ENCODE measurements at regions not wholly inside any gene's neighbourhood (a gene's known extent, or its start where the extent isn't known, plus 50 kb on each side); places are given as distances from the start of the nearest gene placed in this dataset.

- H3K4me2 ChIP-seq, result no peak overlapping the region
- H3K27me3 ChIP-seq, result peaks cover 0 to 9% (median 0%) of the 10 kb centered on the region in 11 experiments; a peak in 1 of 22 replicates
- no peak overlapping the region for H3K9ac ChIP-seq
- peaks cover 0 to under 1% (median 0%) of the 10 kb centered on the region in 11 experiments; a peak in 1 of 22 replicates for H4K20me1 ChIP-seq
- H3K9me3 ChIP-seq (replicated peaks in 1 of 11), result peaks cover 0 to 10% (median 5%) of the 10 kb centered on the region in 11 experiments; a peak in 7 of 22 replicates
- H3K4me1 ChIP-seq, result peaks cover 23 to 36% (median 28%) of the 10 kb centered on the region in 10 experiments
- no peak for TF ChIP-seq Cebpa-rat (IDR thresholded peaks at IDR 0.05)
- no peaks in the 10 kb centered on the region for H3K36me3 ChIP-seq
- H3K27ac ChIP-seq, result no peak overlapping the region
- no peak overlapping the region for H3K4me3 ChIP-seq
Observed at GRCh38 chr6:170084166-170084730, 206.6 kb downstream of the DLL1 start.

DNA sequence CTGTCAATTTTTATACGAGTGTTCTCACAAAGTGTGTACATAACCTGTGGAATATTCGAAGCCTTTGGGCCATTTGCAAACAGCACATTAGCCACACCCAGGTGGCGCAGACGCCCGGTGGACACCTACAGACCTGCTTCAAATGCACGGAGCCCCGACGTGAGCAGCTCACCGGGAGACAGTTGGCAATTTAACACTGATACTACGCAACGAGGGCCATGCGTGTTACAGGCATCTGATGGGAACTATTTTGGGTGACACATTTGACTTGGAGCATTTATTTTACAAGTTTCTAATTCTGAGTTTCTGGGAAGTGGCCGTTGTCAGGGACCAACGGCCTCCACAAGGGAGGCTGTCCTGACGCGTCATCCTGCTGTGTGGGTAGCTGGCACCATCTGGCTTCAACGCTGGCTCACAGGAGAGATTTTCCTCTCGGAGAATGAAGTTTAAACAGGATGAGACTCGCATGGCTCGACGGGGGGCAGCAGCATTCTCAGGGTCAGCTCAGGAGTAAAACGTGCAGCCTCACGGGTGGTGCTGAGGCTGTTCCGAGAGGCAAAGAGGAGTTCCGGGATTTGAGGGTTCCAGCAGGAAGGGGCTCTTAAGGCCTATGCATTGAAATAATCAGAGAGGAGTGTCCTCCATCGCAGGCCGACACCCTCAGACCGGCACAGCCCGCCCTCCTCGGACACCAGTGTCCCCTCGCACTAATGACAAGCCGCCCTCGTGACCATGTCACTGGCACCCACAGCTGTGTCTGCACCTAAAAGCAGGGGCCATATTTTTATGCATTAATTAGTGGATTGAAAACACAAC, 207.4 kb downstream of the DLL1 start:
- H3K4me2 ChIP-seq, result peak overlapping the region in 4 of 11 experiments; percentile 23 to 44 (median 36); a peak in 4 of 22 replicates
- H3K36me3 ChIP-seq, result no peaks in the 10 kb centered on the region
- peaks cover 0 to 15% (median 8%) of the 10 kb centered on the region in 11 experiments; a peak in 7 of 22 replicates for H3K9me3 ChIP-seq (replicated peaks in 1 of 11)
- peaks cover 0 to 9% (median 0%) of the 10 kb centered on the region in 11 experiments; a peak in 1 of 22 replicates for H3K27me3 ChIP-seq
- no peak overlapping the region for H3K27ac ChIP-seq
- H3K4me3 ChIP-seq, result no peak overlapping the region
- peaks cover 15 to 28% (median 20%) of the 10 kb centered on the region in 10 experiments for H3K4me1 ChIP-seq
- no peaks in the 10 kb centered on the region for H4K20me1 ChIP-seq
- no peak overlapping the region for H3K9ac ChIP-seq
- TF ChIP-seq Cebpa-rat (IDR thresholded peaks at IDR 0.05), result no peak

DNA sequence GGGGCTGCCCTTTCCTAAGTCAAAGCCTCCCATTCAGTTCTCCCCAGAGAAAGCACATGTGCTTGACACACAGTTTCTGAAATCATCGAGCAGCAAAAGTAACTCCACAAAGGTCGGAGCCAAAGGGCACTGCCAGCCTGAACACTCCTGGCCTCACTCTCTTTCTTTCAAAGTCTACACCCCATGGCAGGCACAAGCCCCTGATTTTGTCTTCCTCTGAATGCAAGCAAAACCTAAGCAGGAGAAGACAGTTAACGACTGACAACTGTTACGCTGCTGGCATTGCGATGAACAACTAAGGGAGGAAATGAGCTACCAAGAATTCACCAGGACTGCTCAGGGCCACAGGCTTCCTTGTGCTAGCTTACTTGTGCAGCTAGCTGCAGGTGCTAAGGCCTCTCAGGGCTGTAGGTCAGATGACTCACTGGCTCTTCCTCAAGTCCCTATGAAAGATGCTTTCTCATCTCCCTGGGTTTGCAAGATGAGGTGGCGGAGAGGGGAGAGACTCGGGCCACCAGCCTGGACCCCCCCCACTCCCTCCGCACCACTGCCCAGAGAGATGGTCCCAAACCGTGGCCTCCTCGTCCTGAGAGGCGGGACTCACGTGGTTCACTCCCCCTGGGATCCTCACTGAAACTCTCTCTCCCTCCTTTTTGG, 208.2 kb downstream of the DLL1 start:
- no peak overlapping the region for H3K27ac ChIP-seq
- H3K9ac ChIP-seq, result no peak overlapping the region
- H3K27me3 ChIP-seq, result peaks cover 0 to 9% (median 0%) of the 10 kb centered on the region in 11 experiments; a peak in 1 of 22 replicates
- peaks cover 0 to 15% (median 8%) of the 10 kb centered on the region in 11 experiments; a peak in 7 of 22 replicates for H3K9me3 ChIP-seq (replicated peaks in 1 of 11)
- peak overlapping the region in 10 of 11 experiments; percentile 5 to 44 (median 28); a peak in 13 of 22 replicates for H3K4me2 ChIP-seq
- no peaks in the 10 kb centered on the region for H3K36me3 ChIP-seq
- TF ChIP-seq Cebpa-rat (IDR thresholded peaks at IDR 0.05), result no peak
- H3K4me1 ChIP-seq, result peaks cover 8 to 22% (median 14%) of the 10 kb centered on the region in 10 experiments
- no peaks in the 10 kb centered on the region for H4K20me1 ChIP-seq
- no peak overlapping the region for H3K4me3 ChIP-seq

- Histone ChIP-seq H3K9ac (no peak overlapping the region), H3K4me3 (no peak overlapping the region), H3K27me3 (peaks cover 0 to 9% (median 0%) of the 10 kb centered on the region in 11 experiments; a peak in 1 of 22 replicates), H4K20me1 (no peaks in the 10 kb centered on the region), H3K9me3 (replicated peaks in 1 of 11) (peaks cover 0 to 15% (median 8%) of the 10 kb centered on the region in 11 experiments; a peak in 7 of 22 replicates), H3K4me2 (peak overlapping the region in 9 of 11 experiments; percentile 5 to 44 (median 22); a peak in 9 of 22 replicates), H3K36me3 (no peaks in the 10 kb centered on the region), H3K27ac (no peak overlapping the region), H3K4me1 (peaks cover 8 to 22% (median 14%) of the 10 kb centered on the region in 10 experiments)
- TF ChIP-seq Cebpa-rat (IDR thresholded peaks at IDR 0.05), result no peak
Observed at GRCh38 chr6:170082067-170082466, 208.8 kb downstream of the DLL1 start.

GRCh38 chr6:170081556-170081955, 209.3 kb downstream of the DLL1 start:
- Histone ChIP-seq H3K9me3 (replicated peaks in 1 of 11) (peaks cover 0 to 15% (median 8%) of the 10 kb centered on the region in 11 experiments; a peak in 7 of 22 replicates), H3K4me1 (peaks cover 8 to 19% (median 14%) of the 10 kb centered on the region in 10 experiments), H4K20me1 (no peaks in the 10 kb centered on the region), H3K36me3 (no peaks in the 10 kb centered on the region), H3K27me3 (peaks cover 0 to 9% (median 0%) of the 10 kb centered on the region in 11 experiments; a peak in 1 of 22 replicates), H3K4me3 (no peak overlapping the region), H3K27ac (no peak overlapping the region), H3K9ac (no peak overlapping the region; a peak in 1 of 22 replicates), H3K4me2 (peak overlapping the region in 2 of 11 experiments; percentile 9 to 44; a peak in 2 of 22 replicates)
- TF ChIP-seq Cebpa-rat (IDR thresholded peaks at IDR 0.05), result no peak

- H3K9me3 ChIP-seq (replicated peaks in 1 of 11), result peaks cover 0 to 15% (median 8%) of the 10 kb centered on the region in 11 experiments; a peak in 7 of 22 replicates
Observed at GRCh38 chr6:170080828-170081371, 210.0 kb downstream of the DLL1 start.

DNA sequence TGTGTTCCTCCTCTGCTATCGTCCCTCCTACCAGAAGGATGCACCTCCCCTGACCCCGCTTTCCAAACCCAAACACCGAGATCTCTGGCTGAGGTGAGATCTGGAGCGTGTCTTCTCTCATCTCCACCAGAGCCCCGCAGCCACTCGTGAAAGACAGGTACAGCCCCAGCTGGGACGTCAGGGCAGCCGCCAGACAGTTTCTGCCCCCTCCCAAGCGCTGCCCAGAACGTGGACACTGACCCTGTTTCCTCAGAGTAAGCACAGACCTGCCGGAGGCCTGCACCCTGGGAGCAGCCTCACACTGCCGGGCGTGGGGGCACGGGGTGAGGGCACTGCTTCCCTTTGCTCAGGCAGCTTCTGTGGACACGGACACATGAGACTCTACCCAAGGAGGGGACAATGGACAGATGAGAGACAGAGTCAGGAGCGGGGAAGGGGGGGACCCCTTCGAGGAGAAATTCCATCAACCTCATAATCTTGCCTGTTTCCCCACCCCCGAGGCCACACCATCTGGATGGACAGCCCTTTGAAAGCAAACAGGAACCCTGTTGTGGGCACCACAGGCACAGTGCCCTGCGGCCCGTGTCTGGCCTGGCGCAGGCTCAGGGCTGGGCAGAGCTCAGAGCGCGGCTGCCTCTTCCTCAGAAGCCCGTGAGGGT, 210.6 kb downstream of the DLL1 start:
- Histone ChIP-seq H3K4me3 (no peak overlapping the region), H3K36me3 (no peaks in the 10 kb centered on the region), H3K27ac (no peak overlapping the region), H3K9me3 (replicated peaks in 1 of 11) (peaks cover 0 to 15% (median 8%) of the 10 kb centered on the region in 11 experiments; a peak in 7 of 22 replicates), H4K20me1 (no peaks in the 10 kb centered on the region), H3K4me1 (peaks cover 9 to 23% (median 14%) of the 10 kb centered on the region in 10 experiments), H3K9ac (no peak overlapping the region), H3K27me3 (peaks cover 0 to 6% (median 0%) of the 10 kb centered on the region in 11 experiments; a peak in 1 of 22 replicates), H3K4me2 (no peak overlapping the region)
- TF ChIP-seq Cebpa-rat (IDR thresholded peaks at IDR 0.05), result no peak

More at GRCh38 chr6:170080828-170081371, 210.0 kb downstream of the DLL1 start:
- Histone ChIP-seq H3K4me2 (no peak overlapping the region), H3K4me1 (peaks cover 8 to 19% (median 13%) of the 10 kb centered on the region in 10 experiments), H3K36me3 (no peaks in the 10 kb centered on the region), H3K9ac (no peak overlapping the region), H3K27me3 (peaks cover 0 to 9% (median 0%) of the 10 kb centered on the region in 11 experiments; a peak in 1 of 22 replicates), H4K20me1 (no peaks in the 10 kb centered on the region), H3K27ac (no peak overlapping the region), H3K4me3 (no peak overlapping the region)
- TF ChIP-seq Cebpa-rat (IDR thresholded peaks at IDR 0.05), result no peak
